ENCODE measurements at regions not wholly inside any gene's neighbourhood (a gene's known extent, or its start where the extent isn't known, plus 50 kb on each side); places are given as distances from the start of the nearest gene placed in this dataset.

DNA sequence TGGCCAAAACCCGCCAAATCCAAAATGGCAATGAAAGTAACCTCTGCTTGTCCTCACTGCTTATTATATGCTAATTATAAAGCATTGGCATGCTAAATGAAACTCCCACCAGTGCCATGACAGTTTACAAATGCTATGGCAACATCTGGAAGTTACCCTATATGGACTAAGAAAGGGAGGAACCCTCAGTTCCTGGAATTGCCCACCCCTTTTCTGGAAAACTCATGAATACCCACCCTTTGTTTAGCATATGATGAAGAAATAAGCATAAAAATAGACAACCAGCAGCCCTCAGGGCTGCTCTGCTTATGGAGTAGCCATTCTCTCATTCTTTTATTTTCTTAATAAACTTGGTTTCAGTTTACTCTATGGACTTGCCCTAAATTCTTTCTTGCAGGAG lies 269.8 kb downstream of the OLFM4 start:
- TF ChIP-seq POLR2AphosphoS5 (IDR thresholded peaks at IDR 0.05; ENCODE audit: low read depth, low read length): no peak
- TF ChIP-seq, protein P1, sequence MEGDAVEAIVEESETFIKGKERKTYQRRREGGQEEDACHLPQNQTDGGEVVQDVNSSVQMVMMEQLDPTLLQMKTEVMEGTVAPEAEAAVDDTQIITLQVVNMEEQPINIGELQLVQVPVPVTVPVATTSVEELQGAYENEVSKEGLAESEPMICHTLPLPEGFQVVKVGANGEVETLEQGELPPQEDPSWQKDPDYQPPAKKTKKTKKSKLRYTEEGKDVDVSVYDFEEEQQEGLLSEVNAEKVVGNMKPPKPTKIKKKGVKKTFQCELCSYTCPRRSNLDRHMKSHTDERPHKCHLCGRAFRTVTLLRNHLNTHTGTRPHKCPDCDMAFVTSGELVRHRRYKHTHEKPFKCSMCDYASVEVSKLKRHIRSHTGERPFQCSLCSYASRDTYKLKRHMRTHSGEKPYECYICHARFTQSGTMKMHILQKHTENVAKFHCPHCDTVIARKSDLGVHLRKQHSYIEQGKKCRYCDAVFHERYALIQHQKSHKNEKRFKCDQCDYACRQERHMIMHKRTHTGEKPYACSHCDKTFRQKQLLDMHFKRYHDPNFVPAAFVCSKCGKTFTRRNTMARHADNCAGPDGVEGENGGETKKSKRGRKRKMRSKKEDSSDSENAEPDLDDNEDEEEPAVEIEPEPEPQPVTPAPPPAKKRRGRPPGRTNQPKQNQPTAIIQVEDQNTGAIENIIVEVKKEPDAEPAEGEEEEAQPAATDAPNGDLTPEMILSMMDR (IDR thresholded peaks at IDR 0.05): no peak
- no peak for TF ChIP-seq SIN3A (IDR thresholded peaks at IDR 0.05; ENCODE audit: borderline replicate concordance, insufficient read depth, low read depth, low read length)
- TF ChIP-seq TCF7L2 (IDR thresholded peaks at IDR 0.05; ENCODE audit: low read depth, low read length): no peak
- TF ChIP-seq, protein P2, sequence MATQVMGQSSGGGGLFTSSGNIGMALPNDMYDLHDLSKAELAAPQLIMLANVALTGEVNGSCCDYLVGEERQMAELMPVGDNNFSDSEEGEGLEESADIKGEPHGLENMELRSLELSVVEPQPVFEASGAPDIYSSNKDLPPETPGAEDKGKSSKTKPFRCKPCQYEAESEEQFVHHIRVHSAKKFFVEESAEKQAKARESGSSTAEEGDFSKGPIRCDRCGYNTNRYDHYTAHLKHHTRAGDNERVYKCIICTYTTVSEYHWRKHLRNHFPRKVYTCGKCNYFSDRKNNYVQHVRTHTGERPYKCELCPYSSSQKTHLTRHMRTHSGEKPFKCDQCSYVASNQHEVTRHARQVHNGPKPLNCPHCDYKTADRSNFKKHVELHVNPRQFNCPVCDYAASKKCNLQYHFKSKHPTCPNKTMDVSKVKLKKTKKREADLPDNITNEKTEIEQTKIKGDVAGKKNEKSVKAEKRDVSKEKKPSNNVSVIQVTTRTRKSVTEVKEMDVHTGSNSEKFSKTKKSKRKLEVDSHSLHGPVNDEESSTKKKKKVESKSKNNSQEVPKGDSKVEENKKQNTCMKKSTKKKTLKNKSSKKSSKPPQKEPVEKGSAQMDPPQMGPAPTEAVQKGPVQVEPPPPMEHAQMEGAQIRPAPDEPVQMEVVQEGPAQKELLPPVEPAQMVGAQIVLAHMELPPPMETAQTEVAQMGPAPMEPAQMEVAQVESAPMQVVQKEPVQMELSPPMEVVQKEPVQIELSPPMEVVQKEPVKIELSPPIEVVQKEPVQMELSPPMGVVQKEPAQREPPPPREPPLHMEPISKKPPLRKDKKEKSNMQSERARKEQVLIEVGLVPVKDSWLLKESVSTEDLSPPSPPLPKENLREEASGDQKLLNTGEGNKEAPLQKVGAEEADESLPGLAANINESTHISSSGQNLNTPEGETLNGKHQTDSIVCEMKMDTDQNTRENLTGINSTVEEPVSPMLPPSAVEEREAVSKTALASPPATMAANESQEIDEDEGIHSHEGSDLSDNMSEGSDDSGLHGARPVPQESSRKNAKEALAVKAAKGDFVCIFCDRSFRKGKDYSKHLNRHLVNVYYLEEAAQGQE (IDR thresholded peaks at IDR 0.05; ENCODE audit: insufficient read depth in 1 of 2, low read depth in 2 of 2, low read length in 1 of 2): no peak

Data from Panc1 (cell line).